Mucosa of descending colon (tissue), 3 donors: ENCODE measurements at regions not wholly inside any gene's neighbourhood (a gene's known extent, or its start where the extent isn't known, plus 50 kb on each side); places are given as distances from the start of the nearest gene placed in this dataset.

ENCODE experiments used
- ATAC-seq: fragments of 200-7000 bp; cut with Tn5 transposase; one replicate; pipeline ENCODE4 v1.9.1; 2020; ENCODE audit warnings: mild to moderate bottlenecking, moderate library complexity
- DNase-seq, 3 donors: peaks; one replicate each; pipeline ENCODE4 v3.0.0-alpha.2; 2020
- H3K36me3 ChIP-seq: fragments of 200-600 bp; one replicate; pipeline ENCODE4 v1.8.0; 2021; ENCODE audit warnings: low read depth, mild to moderate bottlenecking
- H3K4me1 ChIP-seq: fragments of 200-600 bp; one replicate; pipeline ENCODE4 v1.8.0; 2021; ENCODE audit warnings: low read depth, mild to moderate bottlenecking
- H3K4me3 ChIP-seq: fragments of 200-600 bp; one replicate; pipeline ENCODE4 v1.8.0; 2021; ENCODE audit warnings: mild to moderate bottlenecking
- H3K9me3 ChIP-seq: fragments of 200-600 bp; one replicate; pipeline ENCODE4 v1.8.0; 2021; ENCODE audit warnings: mild to moderate bottlenecking
- intact Hi-C, 2 donors: fragments of 100-400 bp; cut with DNase I in 1 of 2; cut with micrococcal nuclease in 1 of 2; formaldehyde crosslinking; loops; one replicate each; pipeline versions ENCODE4 v1.11.0 to v1.11.1; 2022; cut with DNase I, micrococcal nuclease
- TF ChIP-seq, protein P1 (sequence below): fragments of 200-600 bp; IDR thresholded peaks from one replicate; pipeline ENCODE4 v1.8.0; 2022; ENCODE audit warnings: antibody characterized with exemption, mild to moderate bottlenecking
- donor health status: DM: no; HTN: no; CAD: no; lungs with moderate emphysema.
- donor health status: DM: no; HTN: no; CAD: no.
- donor health status: DM: no; HTN: yes; CAD: no.

DNA sequence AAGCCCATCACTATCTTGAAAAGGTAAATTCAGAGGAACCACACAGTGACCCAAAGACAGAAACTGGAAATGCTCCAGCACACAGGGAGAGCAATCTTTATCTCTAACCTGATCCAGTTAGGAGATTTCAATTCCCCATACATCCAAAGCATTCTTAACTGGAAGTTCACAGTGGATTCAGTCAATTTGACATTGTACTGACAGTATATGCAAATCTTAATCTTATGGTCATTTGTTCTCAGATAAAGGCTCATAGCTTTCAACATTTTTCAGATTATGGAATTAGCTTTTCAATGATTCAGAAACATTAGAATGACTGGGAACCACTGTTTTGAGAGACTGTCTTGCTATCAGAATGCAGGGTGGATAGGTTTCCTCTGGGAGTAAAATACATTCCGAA, 1455.6 kb downstream of the OLFM4 start:
- intact Hi-C loops, result no loop called here
- DNase-seq (no peak), ATAC-seq (no peak)
- Histone ChIP-seq H3K9me3 (peaks cover 21% of the 10 kb centered on the region), H3K36me3 (no peaks in the 10 kb centered on the region), H3K4me1 (no peaks in the 10 kb centered on the region), H3K4me3 (no peak overlapping the region)
- TF ChIP-seq, protein P1, sequence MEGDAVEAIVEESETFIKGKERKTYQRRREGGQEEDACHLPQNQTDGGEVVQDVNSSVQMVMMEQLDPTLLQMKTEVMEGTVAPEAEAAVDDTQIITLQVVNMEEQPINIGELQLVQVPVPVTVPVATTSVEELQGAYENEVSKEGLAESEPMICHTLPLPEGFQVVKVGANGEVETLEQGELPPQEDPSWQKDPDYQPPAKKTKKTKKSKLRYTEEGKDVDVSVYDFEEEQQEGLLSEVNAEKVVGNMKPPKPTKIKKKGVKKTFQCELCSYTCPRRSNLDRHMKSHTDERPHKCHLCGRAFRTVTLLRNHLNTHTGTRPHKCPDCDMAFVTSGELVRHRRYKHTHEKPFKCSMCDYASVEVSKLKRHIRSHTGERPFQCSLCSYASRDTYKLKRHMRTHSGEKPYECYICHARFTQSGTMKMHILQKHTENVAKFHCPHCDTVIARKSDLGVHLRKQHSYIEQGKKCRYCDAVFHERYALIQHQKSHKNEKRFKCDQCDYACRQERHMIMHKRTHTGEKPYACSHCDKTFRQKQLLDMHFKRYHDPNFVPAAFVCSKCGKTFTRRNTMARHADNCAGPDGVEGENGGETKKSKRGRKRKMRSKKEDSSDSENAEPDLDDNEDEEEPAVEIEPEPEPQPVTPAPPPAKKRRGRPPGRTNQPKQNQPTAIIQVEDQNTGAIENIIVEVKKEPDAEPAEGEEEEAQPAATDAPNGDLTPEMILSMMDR, result no peak

DNA sequence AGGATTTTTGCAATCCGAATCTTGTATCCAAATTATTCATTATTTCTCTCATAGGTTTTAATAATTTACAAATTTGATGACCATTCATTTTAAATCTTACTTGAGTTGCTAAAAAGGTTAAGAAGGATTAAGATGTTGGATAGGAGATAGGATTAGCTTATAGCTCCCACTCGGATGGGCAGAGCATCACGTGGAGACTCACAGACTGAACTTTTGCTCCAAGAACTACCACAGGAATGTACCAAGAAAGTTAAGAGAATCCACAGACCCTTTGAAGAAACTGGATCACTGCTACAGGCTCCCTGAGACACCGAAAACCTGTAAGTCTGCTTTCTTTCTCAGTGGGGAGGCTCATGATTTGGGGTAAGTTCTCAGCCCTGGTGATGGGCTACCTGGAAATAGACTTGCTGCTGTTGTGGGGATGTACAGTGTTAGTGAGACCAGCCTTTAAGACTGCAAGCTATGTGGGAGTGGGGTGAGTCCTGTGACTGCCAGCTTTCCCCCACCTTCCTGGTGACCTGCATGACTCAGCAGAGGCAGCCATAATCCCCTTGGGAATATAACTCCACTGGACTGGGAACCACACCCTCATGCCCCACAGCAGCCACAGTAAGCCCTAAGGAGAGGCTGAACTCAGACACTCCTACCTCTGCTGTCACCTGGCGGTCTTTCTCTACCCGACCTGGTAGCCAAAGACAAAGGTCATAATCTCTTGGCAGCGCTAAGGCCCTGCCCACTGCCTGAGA, 1458.0 kb downstream of the OLFM4 start:
- Histone ChIP-seq H3K9me3 (peaks cover 26% of the 10 kb centered on the region), H3K4me1 (no peaks in the 10 kb centered on the region), H3K36me3 (no peaks in the 10 kb centered on the region), H3K4me3 (no peak overlapping the region)
- ATAC-seq, result no peak
- DNase-seq, result no peak
- TF ChIP-seq, protein P1, result no peak
- intact Hi-C loops, result no loop called here

DNA sequence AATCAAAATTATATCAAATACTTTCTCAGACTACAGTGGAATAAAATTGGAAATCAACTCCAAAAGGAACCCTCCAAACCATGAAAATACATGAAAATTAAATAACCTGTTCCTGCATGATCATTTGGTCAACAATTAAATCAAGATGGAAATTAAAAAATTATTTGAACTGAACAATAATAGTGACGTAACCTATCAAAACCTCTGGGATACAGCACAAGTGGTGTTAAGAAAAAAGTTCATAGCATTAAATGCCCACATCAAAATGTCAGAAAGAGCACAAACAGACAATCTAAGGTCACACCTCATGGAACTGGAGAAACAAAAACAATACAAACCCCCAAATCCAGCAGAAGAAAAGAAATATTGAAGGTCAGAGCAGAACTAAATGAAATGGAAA, 1460.7 kb downstream of the OLFM4 start:
- TF ChIP-seq, protein P1, result no peak

DNA sequence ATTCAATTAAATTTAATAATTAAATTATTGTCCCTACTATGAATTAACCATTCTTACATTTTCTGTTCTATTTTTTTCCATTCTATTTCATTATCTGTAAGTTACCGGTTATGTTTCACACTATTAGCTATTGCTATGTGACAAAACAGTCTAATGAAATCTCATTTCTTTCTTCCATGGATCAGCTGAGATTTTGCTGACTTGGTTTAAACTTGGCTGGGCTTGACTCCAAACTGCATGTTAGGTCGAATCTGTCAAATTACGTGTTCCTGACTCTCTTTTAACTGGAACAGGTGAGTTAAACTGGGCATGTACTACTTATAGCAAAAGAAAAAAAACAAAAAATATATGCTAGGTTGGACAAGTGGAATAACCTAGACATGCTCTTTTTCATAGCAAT, 1464.4 kb downstream of the OLFM4 start:
- TF ChIP-seq, protein P1, result no peak
- intact Hi-C loops, result no loop called here
- H3K4me1 ChIP-seq, result no peaks in the 10 kb centered on the region
- no peak for ATAC-seq
- H3K4me3 ChIP-seq, result no peak overlapping the region
- DNase-seq, result no peak
- H3K36me3 ChIP-seq, result no peaks in the 10 kb centered on the region
- peaks cover 25% of the 10 kb centered on the region for H3K9me3 ChIP-seq

More for the DNA sequence above, 1460.7 kb downstream of the OLFM4 start:
- Histone ChIP-seq H3K9me3 (peaks cover 32% of the 10 kb centered on the region), H3K4me1 (no peaks in the 10 kb centered on the region), H3K36me3 (no peaks in the 10 kb centered on the region), H3K4me3 (no peak overlapping the region)
- DNase-seq, result no peak
- no peak for ATAC-seq
- intact Hi-C loops, result no loop called here

DNA sequence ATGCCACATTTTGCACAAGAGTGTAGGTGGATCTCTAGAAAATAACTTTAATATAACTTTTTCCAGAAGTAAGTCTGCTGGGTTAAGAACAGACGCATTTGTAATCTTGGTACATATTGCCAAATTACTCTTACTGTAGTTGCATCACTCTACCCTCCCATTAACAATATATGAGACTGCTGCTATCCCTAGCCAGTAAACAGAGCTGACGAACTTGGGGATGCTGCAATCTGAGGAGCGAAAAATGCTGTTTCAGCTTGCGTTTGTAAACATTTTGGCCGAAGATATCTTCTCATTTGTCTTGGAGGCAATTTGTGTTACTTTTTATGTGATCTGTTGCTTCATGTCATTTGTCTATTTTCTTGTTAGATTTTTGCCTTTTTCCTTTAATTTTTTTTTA, 1482.8 kb downstream of the OLFM4 start:
- TF ChIP-seq, protein P1, result no peak
- Histone ChIP-seq H3K36me3 (no peaks in the 10 kb centered on the region), H3K4me3 (no peak overlapping the region), H3K4me1 (no peaks in the 10 kb centered on the region), H3K9me3 (peaks cover 8% of the 10 kb centered on the region)
- intact Hi-C loops, result no loop called here
- DNase-seq, result no peak
- ATAC-seq, result no peak
